ENCODE measurements at regions not wholly inside any gene's neighbourhood (a gene's known extent, or its start where the extent isn't known, plus 50 kb on each side); places are given as distances from the start of the nearest gene placed in this dataset.

DNA sequence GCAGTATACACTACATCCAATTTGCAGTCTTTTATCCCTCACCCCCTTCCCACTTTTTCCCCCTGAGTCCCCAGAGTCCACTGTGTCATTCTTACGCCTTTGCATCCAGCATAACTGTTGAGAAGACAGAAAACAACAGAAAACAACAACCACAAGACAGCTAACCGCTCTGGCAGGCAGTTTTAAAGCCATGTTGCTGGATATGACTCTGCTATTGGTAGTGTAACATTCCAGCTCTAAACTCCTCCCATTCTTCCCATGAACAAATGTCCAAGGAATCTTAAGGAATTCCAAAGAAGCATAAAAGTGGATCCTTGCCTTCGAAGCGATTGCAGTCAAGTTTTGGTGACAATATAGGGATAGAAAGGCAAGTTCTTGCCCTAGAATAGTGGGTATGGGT is 599.1 kb downstream of the NYAP2 start:
- DNase-seq (ENCODE audit: low read depth, low spot score) = no peak

DNA sequence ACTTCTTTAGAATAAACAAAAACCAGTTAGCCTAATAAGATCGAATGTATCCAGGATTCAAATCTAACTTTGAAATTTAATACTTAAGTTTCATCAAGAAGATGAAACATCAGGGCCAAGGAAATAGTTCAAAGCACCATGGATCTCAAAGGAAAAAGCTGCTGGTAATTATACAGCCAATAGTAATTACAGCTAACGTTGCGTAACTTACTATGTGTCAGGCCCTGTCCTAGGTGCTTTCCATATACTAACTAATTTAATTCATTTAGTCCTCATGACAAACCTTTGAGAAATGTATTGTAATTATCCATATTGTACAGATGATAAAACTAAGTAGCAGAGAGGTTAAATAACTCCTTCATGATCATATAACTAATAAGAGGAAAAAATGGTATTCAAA is 598.6 kb downstream of the NYAP2 start:
- DNase-seq (ENCODE audit: low read depth, low spot score) = no peak

DNA sequence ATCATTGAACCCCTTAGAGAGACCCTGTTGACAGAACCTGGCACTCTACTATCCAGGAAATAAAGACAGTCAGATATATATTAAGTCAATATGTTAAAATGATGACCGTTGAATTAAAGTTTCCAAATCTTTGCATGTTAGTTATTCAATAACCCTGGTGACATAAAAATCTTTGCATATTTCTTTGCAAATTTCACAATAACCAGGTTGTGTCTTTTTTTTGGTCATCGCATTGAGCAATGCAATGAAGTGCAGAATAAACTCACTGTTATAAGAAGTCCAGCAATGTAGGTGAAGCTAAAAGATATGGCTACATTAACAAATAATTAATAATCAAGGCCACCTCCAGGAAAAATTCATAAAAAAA is 596.9 kb downstream of the NYAP2 start:
- no peak for DNase-seq (ENCODE audit: low read depth, low spot score)

DNA sequence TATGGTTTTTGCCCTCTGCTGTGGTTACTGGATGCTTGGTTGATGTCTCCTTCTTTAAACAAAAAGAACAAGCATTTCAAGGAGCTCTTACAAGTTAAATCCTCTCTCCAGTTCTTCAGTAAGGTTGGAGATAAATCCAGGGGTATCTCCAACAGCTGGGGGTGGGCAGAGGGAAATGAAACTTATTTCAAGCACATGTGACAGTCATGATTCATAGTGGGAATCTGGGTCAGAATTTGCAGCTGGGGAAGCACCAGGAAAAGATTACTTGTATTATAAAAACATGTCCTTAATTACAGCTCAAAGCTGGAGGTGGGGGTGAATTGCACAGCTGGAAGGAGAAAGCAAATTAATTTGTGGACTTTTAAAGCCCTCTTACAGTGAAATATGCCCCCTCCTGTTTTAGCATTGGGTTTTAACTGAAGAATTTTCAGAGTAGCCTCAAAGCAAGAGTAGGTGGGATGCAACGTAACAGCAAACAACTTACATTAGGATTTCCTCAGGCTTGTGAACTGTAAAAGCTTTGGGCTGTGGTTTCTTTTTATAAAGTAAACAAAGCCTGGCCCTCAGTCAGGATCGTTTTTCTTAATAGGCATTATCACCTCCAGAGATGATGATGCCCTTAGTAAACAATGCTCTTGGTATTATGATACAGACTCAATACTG is 596.4 kb downstream of the NYAP2 start:
- DNase-seq (ENCODE audit: low read depth, low spot score) = peak; percentile 13

DNA sequence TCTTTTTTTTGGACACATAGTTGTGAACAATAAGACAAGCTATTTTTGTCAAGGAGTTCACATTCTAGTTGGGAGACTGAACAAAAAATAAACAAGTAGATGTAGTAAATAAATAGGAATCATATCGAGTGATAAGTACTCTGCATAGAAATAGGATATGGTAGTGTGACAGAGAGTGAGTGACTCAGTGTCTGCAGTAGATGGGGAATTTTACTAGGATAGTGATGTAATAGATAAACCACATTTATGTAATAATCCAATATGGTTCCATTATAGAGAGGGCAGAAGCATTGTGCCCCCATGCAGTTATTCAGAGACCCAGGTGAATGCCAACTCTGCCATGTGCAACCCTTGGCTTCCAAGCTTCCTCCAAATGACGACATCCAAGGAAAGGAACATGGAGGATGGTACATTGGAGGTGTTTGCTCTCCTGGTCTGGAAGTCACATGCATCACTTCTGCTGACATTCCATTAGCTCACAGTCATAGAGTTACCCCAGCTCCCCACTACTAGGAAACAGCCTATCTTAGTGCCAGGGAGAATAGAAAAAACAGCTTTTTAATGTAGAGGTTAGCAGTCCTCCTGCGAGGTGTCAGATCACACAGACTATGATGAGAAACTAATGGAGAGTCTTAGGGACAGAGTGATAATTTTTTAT is 595.4 kb downstream of the NYAP2 start:
- DNase-seq (ENCODE audit: low read depth, low spot score) = no peak

DNA sequence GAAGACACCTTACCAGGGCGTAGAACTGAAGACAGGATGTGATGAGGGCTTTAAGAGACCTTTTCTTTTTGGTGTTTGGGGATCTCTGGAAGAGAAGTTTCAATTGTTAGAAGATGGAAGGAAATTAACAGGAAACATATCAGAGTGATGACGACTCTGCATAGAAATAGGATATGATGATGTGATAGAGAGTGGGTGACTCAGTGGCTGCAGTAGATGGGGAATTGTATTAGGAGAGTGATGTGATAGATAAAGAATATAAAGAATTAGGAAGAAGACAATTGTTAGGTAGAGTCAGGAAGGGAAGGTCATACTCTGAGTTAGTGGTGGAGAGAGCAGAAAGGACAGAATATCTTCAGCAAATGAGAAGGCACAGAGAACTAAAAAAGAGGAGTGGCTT is 593.9 kb downstream of the NYAP2 start:
- no peak for DNase-seq (ENCODE audit: low read depth, low spot score)

DNA sequence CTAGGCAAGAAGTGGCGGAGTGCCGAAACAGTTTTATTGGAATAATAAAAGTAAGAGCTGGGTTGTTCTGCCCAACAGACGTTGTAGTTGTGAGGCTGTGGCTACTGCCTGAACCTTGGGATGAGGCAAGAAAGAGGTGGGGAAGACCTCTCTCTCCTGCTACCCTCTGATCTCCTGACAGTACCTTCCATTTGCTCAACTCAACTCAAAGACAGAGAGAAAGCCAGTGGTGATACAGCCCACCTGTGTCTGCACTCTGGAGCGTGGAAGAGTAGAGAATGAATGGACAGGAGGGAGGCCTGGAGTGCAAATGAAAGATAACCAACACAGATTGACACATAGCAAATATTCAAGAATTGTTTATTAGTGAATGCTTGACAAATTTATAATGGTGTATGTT is 590.3 kb downstream of the NYAP2 start:
- no peak for DNase-seq (ENCODE audit: low read depth, low spot score)

DNA sequence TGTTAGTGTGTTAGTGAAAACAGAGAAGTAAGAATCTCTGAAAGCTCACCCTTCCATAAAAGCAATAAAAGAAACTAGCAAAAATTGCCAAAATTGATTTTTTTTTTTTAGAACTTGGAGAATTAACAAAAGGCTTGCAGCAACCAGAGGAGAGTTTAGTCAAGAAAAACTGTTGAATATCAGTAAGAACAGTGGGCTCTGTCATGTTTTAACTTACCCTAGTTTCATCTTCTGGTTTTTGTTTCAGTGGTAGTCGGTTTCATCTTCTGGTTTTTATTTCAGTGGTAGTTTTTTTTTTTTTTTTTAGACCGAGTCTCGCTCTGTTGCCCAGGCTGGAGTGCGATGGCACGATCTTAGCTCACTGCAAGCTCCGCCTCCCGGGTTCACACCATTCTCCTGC is 580.9 kb downstream of the NYAP2 start:
- no peak for DNase-seq (ENCODE audit: low read depth, low spot score)

DNA sequence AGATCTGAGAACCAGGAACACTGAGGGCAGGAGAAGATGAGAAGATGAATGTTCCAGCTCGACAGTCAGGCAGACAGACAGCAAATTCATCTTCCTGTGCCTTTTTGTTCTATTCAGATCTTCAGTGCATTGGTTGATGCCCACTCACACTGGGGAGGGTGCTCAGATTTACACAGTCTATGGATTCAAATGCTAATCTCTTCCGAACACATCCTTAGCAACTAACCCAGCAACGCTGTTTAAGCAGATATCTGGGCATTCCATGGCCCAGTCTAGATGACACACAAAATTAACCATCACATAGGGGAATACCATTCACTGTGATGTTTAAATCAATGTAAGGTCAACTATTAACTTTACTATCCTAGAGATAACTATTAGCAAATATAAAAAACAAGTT is 571.9 kb downstream of the NYAP2 start:
- no peak for DNase-seq (ENCODE audit: low read depth, low spot score)

DNA sequence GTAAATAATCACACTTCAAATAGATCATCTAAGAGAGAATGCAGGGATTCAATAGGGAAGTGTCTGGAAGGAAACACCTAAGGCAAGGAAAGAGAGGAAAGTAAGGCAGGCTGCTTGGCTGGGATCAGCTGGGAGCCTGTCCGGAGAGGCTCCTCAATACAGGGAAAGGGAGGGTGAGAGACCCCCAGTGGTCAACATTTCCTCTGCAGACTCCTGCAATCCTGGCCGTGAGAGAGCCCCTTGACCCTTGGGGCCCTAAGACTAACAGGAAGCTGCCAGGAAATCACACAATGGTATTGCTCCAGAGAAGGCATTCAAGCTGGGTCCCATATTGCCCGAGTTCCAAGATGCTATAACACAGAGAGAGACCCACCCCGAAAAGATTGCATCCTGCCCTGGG is 549.4 kb downstream of the NYAP2 start:
- DNase-seq (ENCODE audit: low read depth, low spot score) = no peak

DNA sequence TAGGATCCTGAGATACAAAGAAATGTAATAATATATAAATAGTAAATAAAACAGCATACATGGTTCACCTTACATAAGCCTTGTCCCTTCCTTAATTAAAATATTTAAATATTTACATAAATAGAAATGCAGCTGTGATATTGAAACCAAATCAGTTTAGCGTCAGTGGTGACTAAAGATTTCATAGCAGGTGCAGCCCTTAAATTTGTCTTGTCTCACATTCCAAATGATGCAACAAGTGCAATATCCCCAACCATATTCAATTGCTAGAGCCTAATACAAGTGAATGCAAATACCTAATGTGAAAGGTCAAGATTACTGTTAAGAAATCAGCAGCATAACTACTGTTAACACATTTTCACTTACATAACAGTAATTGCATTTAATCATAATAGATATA is 539.5 kb downstream of the NYAP2 start:
- no peak for DNase-seq (ENCODE audit: low read depth, low spot score)

DNA sequence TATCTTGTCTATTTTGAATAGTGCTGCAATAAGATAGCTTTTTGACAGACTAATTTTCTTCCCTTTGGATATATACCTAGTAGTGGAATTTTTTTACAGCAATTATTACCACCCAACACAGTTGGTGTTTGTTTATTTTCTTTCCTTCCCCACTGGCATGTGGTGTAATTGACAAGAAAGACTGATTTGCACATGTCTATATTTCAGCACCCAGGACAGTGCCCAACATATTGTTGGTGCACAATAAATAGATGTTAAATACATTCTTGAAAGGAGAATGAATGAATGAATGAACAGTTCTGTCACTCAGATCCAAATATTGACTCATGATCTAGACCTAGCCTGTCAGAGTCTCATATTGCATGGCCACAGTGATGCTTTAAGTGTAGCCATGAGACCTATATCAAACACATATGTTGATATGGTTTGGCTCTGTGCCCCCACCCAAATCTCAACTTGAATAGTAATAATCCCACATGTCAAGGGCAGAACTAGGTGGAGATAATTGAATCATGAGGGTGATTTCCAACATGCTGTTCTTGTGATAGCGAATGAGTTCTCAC is 538.2 kb downstream of the NYAP2 start:
- DNase-seq (ENCODE audit: low read depth, low spot score) = no peak

DNA sequence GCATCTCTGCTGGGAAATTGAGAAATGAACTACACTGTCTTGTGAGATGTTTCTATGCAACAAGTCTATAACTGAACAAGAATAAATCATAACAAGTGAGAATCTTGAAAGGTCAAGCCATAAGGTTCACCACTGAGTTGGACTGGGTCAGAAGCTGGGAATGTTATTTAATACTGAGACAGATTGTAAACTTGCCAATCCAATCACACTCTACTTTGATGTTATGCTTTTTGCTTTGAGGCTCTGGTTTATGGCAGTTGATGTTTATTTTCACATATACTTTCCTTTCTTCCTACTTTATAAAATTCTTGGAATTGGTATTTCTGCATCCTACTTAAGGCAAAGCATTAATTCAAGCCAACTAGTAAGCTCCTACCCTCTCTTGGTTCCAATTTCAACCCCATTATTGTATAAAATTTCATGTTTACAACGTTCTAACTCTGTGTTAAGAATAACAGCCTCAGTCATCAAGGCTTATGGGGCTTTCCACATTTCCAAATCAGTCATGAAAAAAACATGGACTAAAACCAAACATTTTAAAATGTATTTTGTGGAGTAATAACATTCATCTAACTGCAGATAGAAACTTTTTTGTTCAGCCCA is 533.4 kb downstream of the NYAP2 start:
- peak; percentile 10 for DNase-seq (ENCODE audit: low read depth, low spot score)

DNA sequence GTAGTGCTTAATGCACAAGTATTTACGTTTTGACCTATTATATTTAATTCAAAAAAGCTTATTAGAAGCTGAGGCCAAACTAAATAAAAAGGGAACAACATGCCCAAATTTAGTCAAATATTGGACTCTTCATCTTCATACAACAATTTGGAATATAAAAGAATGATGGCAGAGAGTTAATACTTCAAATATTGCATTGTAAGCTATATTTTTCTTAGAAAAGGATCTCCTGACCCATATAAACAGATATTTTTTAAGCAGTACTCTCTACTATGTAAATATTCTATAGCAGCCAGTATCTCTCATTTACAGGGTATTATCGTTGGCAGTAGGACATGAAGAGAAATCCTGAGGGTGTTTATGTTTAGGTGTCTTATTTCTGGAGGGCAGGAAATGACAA is 531.2 kb downstream of the NYAP2 start:
- no peak for DNase-seq (ENCODE audit: low read depth, low spot score)

DNA sequence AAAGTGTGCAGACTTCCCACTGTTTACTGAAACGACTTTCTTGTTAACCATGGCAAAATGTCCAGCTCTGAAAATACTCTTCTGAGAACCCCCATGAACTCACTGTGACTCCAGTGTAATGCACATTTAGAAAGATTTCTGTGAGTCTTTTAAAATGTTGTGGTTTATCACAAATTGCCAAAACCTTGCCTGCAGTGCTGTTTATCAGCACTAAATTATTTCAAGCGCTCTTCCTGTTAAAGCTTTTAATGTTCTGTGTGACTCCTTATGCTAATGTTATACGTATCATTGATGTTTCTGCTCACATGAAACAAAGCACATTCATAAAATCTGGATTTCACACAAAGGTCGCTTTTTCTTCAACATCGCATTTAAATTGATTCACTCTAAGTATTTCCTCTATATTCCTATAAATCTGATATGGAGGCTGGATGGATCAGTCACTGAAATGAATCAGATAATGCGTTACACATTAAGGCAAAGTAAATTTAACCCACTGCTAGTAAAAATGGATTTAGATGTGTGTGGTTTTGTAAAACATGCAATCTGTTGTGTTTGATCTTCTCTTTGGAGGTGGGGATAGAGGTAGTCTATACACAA is 521.2 kb downstream of the NYAP2 start:
- DNase-seq (ENCODE audit: low read depth, low spot score) = no peak

DNA sequence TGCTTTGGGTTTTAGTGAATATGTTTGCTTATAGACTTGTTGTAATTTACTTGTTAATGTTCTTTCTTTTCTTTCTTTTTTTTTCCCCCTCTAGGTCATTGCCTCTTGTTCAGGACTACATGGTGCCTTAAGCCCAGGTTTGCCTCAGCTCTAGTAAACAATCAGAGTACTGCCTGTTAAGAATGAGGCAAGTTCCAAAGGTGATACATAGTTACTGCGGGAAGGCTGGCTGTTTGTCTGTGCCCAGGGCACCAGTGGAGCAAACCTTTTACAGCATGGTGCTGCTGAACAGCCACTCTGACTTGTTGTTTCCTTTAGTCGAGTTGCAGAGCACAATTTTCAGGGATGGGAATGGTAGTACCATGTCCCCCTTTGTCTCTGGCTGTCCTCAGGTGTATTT is 517.2 kb downstream of the NYAP2 start:
- no peak for DNase-seq (ENCODE audit: low read depth, low spot score)

DNA sequence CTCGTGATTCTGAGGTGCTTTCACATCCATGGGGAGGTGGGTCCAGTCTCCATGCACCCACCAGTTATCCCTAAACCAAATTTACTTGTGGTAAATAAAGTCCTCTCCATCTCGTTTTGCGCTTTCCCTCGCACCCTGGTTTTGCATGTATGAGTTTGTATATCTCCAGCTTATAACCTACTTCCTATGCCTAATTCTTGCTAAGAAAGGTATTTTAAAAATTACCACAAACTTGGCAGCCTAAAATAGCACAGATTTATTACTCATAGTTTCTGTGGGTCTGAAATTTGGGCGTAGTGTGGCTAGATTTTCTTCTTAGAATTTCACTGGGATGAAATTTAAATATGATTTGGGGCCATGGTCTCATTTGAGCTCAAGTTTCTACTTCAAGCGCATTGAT is 511.5 kb downstream of the NYAP2 start:
- DNase-seq (ENCODE audit: low read depth, low spot score) = no peak

DNA sequence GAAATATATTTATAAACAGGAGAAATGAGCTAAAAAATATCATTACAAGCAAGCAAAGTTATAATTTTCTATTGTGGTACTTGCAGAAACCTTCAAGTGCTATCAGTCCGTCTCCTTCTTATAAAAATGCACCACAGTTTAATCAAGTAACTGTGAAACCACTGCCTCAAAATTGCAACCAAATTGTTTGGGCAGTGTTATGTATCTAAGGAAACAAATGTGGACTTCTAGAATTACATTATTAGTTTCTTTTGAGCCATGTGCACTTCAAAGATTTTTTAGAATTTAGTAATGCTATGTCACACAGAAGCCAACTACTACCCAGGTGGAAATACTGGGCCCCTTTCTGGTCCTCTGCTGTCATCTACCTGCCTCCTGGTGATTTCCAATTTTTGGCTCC is 495.6 kb downstream of the NYAP2 start:
- no peak for DNase-seq (ENCODE audit: low read depth, low spot score)

DNA sequence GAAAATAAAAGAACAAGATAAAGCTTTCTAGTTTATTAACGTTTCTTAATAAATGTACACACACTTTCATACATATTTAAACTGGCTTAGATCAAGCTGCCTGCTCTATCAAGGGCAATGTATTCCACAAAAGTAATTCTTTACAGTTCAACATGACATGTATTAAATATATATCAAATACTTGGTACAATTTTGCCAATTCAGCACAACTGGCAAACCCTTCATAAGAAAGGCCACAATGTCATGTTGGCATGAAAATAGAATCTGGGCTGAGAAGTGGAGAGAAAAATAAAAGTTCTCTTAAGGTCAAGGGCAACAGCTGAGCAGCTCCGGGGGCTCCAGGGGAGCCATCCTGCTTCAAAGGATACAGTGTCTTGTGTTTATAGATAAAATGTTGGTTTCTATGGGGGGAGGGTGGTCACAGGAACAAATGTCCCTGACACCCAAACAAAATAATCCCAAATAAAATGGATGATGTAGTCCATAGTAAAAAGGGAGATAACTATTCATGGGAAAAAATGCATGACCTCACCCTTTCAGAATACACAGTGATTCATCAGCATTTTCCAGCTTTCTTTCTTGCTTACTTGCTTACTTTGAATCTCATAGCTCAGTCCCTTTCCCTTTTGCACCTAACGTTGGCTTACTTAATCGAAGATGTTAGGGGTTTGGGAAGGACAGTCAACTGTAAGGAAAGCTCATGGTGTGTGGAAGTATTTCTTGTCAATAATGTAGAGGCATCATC is 494.9 kb downstream of the NYAP2 start:
- peak; percentile 32 for DNase-seq (ENCODE audit: low read depth, low spot score)

DNA sequence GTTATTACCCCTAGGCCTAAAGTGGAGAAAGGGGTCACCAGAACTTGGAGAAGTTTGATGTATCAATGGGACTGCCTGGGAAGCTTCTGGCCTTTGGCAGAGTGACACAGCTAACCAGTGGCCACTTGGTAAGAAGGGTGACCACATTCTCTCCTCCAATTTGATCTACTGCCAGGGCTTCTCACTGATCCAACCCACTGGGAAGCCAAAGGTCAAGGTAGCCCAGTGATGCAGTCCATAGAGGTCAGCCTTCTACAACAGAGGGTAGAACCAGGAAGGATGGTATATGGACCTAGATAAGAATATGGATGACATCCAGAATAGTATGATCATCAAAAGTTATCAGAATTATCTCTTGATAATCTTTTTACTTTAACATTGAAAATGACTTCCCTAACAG is 493.6 kb downstream of the NYAP2 start:
- no peak for DNase-seq (ENCODE audit: low read depth, low spot score)

DNA sequence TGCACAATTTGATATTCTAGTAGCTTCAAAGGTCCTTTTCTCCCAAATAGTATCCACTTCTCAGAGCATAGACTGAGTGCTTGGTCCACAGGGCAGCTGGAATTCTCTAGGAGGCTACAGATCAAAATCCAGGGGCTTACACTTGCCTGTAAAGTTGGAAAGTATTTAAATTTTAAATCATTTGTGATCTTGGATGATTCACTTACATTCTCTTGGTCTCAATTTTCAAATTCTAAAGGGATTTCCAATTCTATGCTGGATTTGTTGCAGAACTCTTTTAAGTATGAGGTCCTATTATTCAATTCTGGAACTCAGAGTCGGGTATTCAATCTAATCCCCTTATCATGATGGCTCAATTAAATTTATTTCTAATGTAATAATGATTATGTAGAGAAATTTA is 492.3 kb downstream of the NYAP2 start:
- no peak for DNase-seq (ENCODE audit: low read depth, low spot score)

DNA sequence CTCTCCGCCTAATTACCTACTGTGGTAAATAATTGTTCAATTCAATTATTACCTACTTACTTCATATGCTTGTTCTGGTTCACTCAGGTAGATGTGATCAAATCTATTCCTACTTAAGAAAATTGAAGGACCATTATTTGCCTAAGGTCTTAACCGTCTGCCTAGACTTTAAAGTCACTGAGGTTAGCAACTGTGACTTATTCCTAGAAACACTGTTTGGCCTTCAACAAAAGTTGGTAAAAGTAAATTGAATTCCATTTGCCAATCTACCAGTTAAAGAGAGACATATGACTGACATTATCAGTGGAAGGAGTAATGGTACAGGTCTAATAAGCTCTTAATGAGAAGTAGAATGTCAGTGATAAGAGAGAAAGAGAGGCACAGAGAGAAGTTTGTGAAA is 491.5 kb downstream of the NYAP2 start:
- DNase-seq (ENCODE audit: low read depth, low spot score) = no peak

All from brain pericyte (primary cell).